Natural killer cell (primary cell): ENCODE measurements at regions not wholly inside any gene's neighbourhood (a gene's known extent, or its start where the extent isn't known, plus 50 kb on each side); places are given as distances from the start of the nearest gene placed in this dataset.

Experiments used
- ATAC-seq, 3 donors: fragments of 150-1000 bp in 2 of 3; fragments of 200-7000 bp in 1 of 3; cut with Tn5 transposase; 1 replicate in 1 of 3; 2 replicates in 2 of 3; pipeline ENCODE4 v1.10.0; 2021; ENCODE audit warnings: mild to moderate bottlenecking in 2 of 3, moderate library complexity in 2 of 3
- DNase-seq, 2 donors: peaks; one replicate each; pipeline versions ENCODE4 v3.0.0 to v3.0.0-alpha.2; 2013 to 2021; ENCODE audit warnings: mixed read lengths in 1 of 2
- H3K27ac ChIP-seq: one replicate; pipeline ENCODE4 v1.5.1; 2013; ENCODE audit warnings: mild to moderate bottlenecking, low read length
- H3K27me3 ChIP-seq: one replicate; pipeline ENCODE4 v1.6.1; 2013; ENCODE audit warnings: low read length; ENCODE audit not compliant: control insufficient read depth, insufficient read depth
- H3K36me3 ChIP-seq: one replicate; pipeline ENCODE4 v1.6.1; 2013; ENCODE audit warnings: low read length; ENCODE audit not compliant: control insufficient read depth, insufficient read depth
- H3K4me1 ChIP-seq: one replicate; pipeline ENCODE4 v1.6.1; 2013; ENCODE audit warnings: low read length; ENCODE audit not compliant: control insufficient read depth, insufficient read depth
- H3K4me3 ChIP-seq: one replicate; pipeline ENCODE4 v1.5.1; 2013; ENCODE audit warnings: low read length
- H3K9me3 ChIP-seq: one replicate; pipeline ENCODE4 v1.6.1; 2013; ENCODE audit warnings: low read length; ENCODE audit not compliant: control insufficient read depth, insufficient read depth
- H3K27ac Mint-ChIP-seq, 2 donors: one replicate each; pipeline ENCODE4 v1.8.0; 2022; ENCODE audit warnings: mild to moderate bottlenecking in 2 of 2, mixed read lengths in 2 of 2, moderate library complexity in 1 of 2
- H3K27me3 Mint-ChIP-seq, 2 donors: one replicate each; pipeline ENCODE4 v1.8.0; 2022; ENCODE audit warnings: low read depth in 2 of 2, mixed read lengths in 2 of 2
- H3K36me3 Mint-ChIP-seq: one replicate; pipeline ENCODE4 v1.8.0; 2022; ENCODE audit warnings: mixed read lengths
- H3K4me1 Mint-ChIP-seq, 2 donors: one replicate each; pipeline ENCODE4 v1.8.0; 2022; ENCODE audit warnings: mixed read lengths in 2 of 2
- H3K4me3 Mint-ChIP-seq: one replicate; pipeline ENCODE4 v1.8.0; 2022; ENCODE audit warnings: mild to moderate bottlenecking, moderate library complexity, mixed read lengths
- H3K9me3 Mint-ChIP-seq, 2 donors: one replicate each; pipeline ENCODE4 v1.8.0; 2022; ENCODE audit warnings: mixed read lengths in 2 of 2
- WGBS: methylation state at CpG from one replicate; pipeline ENCODE4 v1.1.7; 2013; ENCODE audit warnings: missing lambda C conversion rate; ENCODE audit not compliant: insufficient coverage; 5-methylcytosine and 5-hydroxymethylcytosine counted together
- intact Hi-C: fragments of 100-400 bp; cut with micrococcal nuclease; formaldehyde crosslinking; loops from one replicate; pipeline ENCODE4 v1.14.2; 2022
- TF ChIP-seq, protein P1 (sequence below): fragments of 200-600 bp; IDR thresholded peaks from one replicate; pipeline ENCODE4 v1.8.0; 2022; ENCODE audit warnings: antibody characterized with exemption

DNA sequence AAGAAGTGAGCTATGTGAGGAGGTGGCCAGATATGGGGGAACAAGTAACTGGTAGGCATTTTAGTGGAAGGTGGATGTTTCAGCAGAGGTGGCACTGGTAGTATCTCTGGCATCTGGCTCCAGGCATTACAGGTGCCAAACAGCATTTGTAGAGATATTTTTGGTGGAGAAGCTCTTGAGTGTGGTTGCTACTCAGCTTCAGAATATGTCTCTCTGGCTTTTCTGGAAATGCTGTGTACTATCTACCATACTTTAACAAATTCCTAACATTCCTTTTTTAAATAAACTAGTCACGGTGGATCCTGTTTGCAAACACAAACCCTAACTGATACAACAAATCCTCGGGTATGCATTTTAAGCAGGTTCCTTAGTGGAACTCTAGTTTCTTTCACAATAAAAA, 128.0 kb downstream of the BARX2 start:
- 89% methylated on average over 1 of the region's 2 CpGs for WGBS
- intact Hi-C loops = no loop called here

GRCh38 chr11:129505266-129505665, 129.6 kb downstream of the BARX2 start:
- DNase-seq (no peak), ATAC-seq (no peak)
- Histone ChIP-seq H3K36me3 (no peaks in the 10 kb centered on the region), H3K4me1 (no peaks in the 10 kb centered on the region), H3K4me3 (no peak overlapping the region), H3K27me3 (no peaks in the 10 kb centered on the region), H3K9me3 (no peaks in the 10 kb centered on the region), H3K27ac (no peak overlapping the region)
- Mint-ChIP-seq H3K9me3 (peaks cover 0 to 6% of the 10 kb centered on the region in 2 donors), H3K4me1 (no peaks in the 10 kb centered on the region), H3K27ac (no peak overlapping the region), H3K4me3 (no peak overlapping the region), H3K36me3 (no peaks in the 10 kb centered on the region), H3K27me3 (no peaks in the 10 kb centered on the region)
- intact Hi-C loops = no loop called here
- TF ChIP-seq, protein P1, sequence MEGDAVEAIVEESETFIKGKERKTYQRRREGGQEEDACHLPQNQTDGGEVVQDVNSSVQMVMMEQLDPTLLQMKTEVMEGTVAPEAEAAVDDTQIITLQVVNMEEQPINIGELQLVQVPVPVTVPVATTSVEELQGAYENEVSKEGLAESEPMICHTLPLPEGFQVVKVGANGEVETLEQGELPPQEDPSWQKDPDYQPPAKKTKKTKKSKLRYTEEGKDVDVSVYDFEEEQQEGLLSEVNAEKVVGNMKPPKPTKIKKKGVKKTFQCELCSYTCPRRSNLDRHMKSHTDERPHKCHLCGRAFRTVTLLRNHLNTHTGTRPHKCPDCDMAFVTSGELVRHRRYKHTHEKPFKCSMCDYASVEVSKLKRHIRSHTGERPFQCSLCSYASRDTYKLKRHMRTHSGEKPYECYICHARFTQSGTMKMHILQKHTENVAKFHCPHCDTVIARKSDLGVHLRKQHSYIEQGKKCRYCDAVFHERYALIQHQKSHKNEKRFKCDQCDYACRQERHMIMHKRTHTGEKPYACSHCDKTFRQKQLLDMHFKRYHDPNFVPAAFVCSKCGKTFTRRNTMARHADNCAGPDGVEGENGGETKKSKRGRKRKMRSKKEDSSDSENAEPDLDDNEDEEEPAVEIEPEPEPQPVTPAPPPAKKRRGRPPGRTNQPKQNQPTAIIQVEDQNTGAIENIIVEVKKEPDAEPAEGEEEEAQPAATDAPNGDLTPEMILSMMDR = no peak
- WGBS = 62% methylated on average over 2 of the region's 2 CpGs

More for the DNA sequence above, 128.0 kb downstream of the BARX2 start:
- DNase-seq (no peak), ATAC-seq (no peak)
- Mint-ChIP-seq H3K36me3 (no peaks in the 10 kb centered on the region), H3K9me3 (peaks cover 0 to 8% of the 10 kb centered on the region in 2 donors), H3K4me3 (no peak overlapping the region), H3K4me1 (no peaks in the 10 kb centered on the region), H3K27me3 (no peaks in the 10 kb centered on the region), H3K27ac (no peak overlapping the region)
- H3K4me1 ChIP-seq = no peaks in the 10 kb centered on the region
- no peak overlapping the region for H3K4me3 ChIP-seq
- no peak overlapping the region for H3K27ac ChIP-seq
- TF ChIP-seq, protein P1 = no peak
- H3K27me3 ChIP-seq = no peaks in the 10 kb centered on the region
- no peaks in the 10 kb centered on the region for H3K36me3 ChIP-seq
- H3K9me3 ChIP-seq = no peaks in the 10 kb centered on the region

- Mint-ChIP-seq H3K4me1 (no peaks in the 10 kb centered on the region), H3K27me3 (no peaks in the 10 kb centered on the region)
Observed at GRCh38 chr11:129508163-129508562, 132.5 kb downstream of the BARX2 start.

DNA sequence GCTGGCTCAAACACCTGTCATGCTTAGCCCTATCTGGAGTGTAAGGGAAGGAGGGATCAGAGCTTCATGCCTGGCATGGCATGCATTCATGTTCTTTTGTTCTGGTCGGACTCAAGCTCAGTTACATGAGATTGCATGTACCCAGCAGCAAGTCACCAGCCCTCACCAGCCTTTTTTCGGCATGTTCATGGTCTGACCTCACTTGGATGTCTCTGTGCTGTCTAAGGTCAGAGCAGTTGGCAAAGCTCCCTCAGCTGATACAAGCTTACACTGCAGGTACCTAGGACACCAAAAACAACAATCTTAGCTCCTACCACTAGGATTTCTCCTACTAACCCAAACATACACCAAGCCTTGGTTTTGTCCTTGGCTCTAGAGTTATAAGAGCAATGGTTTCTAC, 152.6 kb downstream of the BARX2 start:
- H3K4me3 ChIP-seq = no peak overlapping the region
- intact Hi-C loops = no loop called here
- H3K27ac ChIP-seq = no peak overlapping the region
- ATAC-seq (no peak), DNase-seq (no peak)
- H3K9me3 ChIP-seq = no peaks in the 10 kb centered on the region
- Mint-ChIP-seq H3K27me3 (no peaks in the 10 kb centered on the region), H3K9me3 (peaks cover 3 to 4% of the 10 kb centered on the region in 2 donors), H3K4me1 (no peaks in the 10 kb centered on the region), H3K4me3 (no peak overlapping the region), H3K36me3 (no peaks in the 10 kb centered on the region), H3K27ac (no peak overlapping the region)
- no peaks in the 10 kb centered on the region for H3K4me1 ChIP-seq
- WGBS = 86% methylated on average over 2 of the region's 2 CpGs
- H3K36me3 ChIP-seq = no peaks in the 10 kb centered on the region
- TF ChIP-seq, protein P1 = no peak
- no peaks in the 10 kb centered on the region for H3K27me3 ChIP-seq

More at GRCh38 chr11:129508163-129508562, 132.5 kb downstream of the BARX2 start:
- TF ChIP-seq, protein P1 = no peak
- 90% methylated on average over 3 of the region's 4 CpGs for WGBS
- Histone ChIP-seq H3K4me1 (no peaks in the 10 kb centered on the region), H3K27ac (no peak overlapping the region), H3K9me3 (no peaks in the 10 kb centered on the region), H3K4me3 (no peak overlapping the region), H3K27me3 (no peaks in the 10 kb centered on the region), H3K36me3 (no peaks in the 10 kb centered on the region)
- Mint-ChIP-seq H3K4me3 (no peak overlapping the region), H3K27ac (no peak overlapping the region), H3K9me3 (peaks cover 6 to 7% of the 10 kb centered on the region in 2 donors), H3K36me3 (peaks cover 5% of the 10 kb centered on the region)
- no peak for ATAC-seq
- intact Hi-C loops = no loop called here
- no peak for DNase-seq
